Esophagus (tissue), 2 donors: ENCODE measurements at regions not wholly inside any gene's neighbourhood (a gene's known extent, or its start where the extent isn't known, plus 50 kb on each side); places are given as distances from the start of the nearest gene placed in this dataset.

Source experiments
- H3K27ac ChIP-seq, 2 donors: one replicate each; pipeline ENCODE4 v1.5.1; 2013; ENCODE audit warnings: low read depth in 2 of 2, mild to moderate bottlenecking in 2 of 2, inconsistent platforms in 1 of 2, low read length in 1 of 2, moderate library complexity in 1 of 2
- H3K27me3 ChIP-seq, 2 donors: one replicate each; pipeline ENCODE4 v1.6.1; 2013; ENCODE audit warnings: low read length in 2 of 2, control low read depth in 1 of 2, mild to moderate bottlenecking in 1 of 2; ENCODE audit not compliant: insufficient read depth in 2 of 2, control insufficient read depth in 1 of 2
- H3K36me3 ChIP-seq, 2 donors: one replicate each; pipeline ENCODE4 v1.6.1; 2013; ENCODE audit warnings: low read length in 1 of 2; ENCODE audit not compliant: control insufficient read depth in 2 of 2, insufficient read depth in 2 of 2
- H3K4me1 ChIP-seq, 2 donors: one replicate each; pipeline ENCODE4 v1.6.1; 2013; ENCODE audit warnings: low read length in 1 of 2; ENCODE audit not compliant: control insufficient read depth in 2 of 2, insufficient read depth in 2 of 2
- H3K4me3 ChIP-seq, 2 donors: one replicate each; pipeline ENCODE4 v1.5.1; 2013; ENCODE audit warnings: low read length in 2 of 2, mild to moderate bottlenecking in 2 of 2, low read depth in 1 of 2, moderate library complexity in 1 of 2
- H3K9me3 ChIP-seq, 2 donors: one replicate each; pipeline ENCODE4 v1.6.1; 2013; ENCODE audit warnings: mild to moderate bottlenecking in 2 of 2, low read depth in 1 of 2, low read length in 1 of 2, moderate library complexity in 1 of 2; ENCODE audit not compliant: control insufficient read depth in 2 of 2, insufficient read depth in 1 of 2
- WGBS, 2 donors: extraction: QIAGEN DNeasy Blood & Tissue Kit; methylation state at CpG; one replicate each; pipeline ENCODE4 v1.1.7; 2013; 5-methylcytosine and 5-hydroxymethylcytosine counted together
- donor health status: healthy with polysubstance abuse.
- donor health status: Bipolar disorder and iron deficiency.

GRCh38 chr7:96471606-96472005 is 149.7 kb upstream of the SLC25A13 start:
- Histone ChIP-seq H3K27me3 (no peaks in the 10 kb centered on the region), H3K4me3 (no peak overlapping the region), H3K36me3 (no peaks in the 10 kb centered on the region), H3K4me1 (no peaks in the 10 kb centered on the region), H3K9me3 (no peaks in the 10 kb centered on the region), H3K27ac (no peak overlapping the region)
- 81 to 88% methylated on average over 1 of the region's 1 CpG for WGBS, 2 donors

GRCh38 chr7:96452146-96452545 is 130.2 kb upstream of the SLC25A13 start:
- no peaks in the 10 kb centered on the region for H3K4me1 ChIP-seq

GRCh38 chr7:96449094-96449493 is 127.2 kb upstream of the SLC25A13 start:
- Histone ChIP-seq H3K27me3 (no peaks in the 10 kb centered on the region), H3K27ac (no peak overlapping the region), H3K36me3 (no peaks in the 10 kb centered on the region), H3K4me1 (no peaks in the 10 kb centered on the region), H3K9me3 (no peaks in the 10 kb centered on the region), H3K4me3 (no peak overlapping the region)
- WGBS, 2 donors, result 73 to 84% methylated on average over 4 of the region's 4 CpGs

More at GRCh38 chr7:96452146-96452545, 130.2 kb upstream of the SLC25A13 start:
- 72 to 76% methylated on average over 2 of the region's 2 CpGs for WGBS, 2 donors
- Histone ChIP-seq H3K4me3 (no peak overlapping the region), H3K27ac (no peak overlapping the region), H3K9me3 (no peaks in the 10 kb centered on the region), H3K36me3 (no peaks in the 10 kb centered on the region), H3K27me3 (no peaks in the 10 kb centered on the region)

GRCh38 chr7:96447109-96447645 is 125.3 kb upstream of the SLC25A13 start:
- WGBS, 2 donors, result 55 to 58% methylated on average over 5 of the region's 5 CpGs
- Histone ChIP-seq H3K9me3 (no peaks in the 10 kb centered on the region), H3K4me1 (no peaks in the 10 kb centered on the region), H3K27ac (no peak overlapping the region), H3K27me3 (no peaks in the 10 kb centered on the region), H3K4me3 (no peak overlapping the region), H3K36me3 (no peaks in the 10 kb centered on the region)

GRCh38 chr7:96441436-96442084 is 119.7 kb upstream of the SLC25A13 start:
- H3K4me1 ChIP-seq, result no peaks in the 10 kb centered on the region
- no peak overlapping the region for H3K4me3 ChIP-seq
- H3K9me3 ChIP-seq, result no peaks in the 10 kb centered on the region
- no peak overlapping the region for H3K27ac ChIP-seq
- H3K27me3 ChIP-seq, result no peaks in the 10 kb centered on the region
- WGBS, 2 donors, result 90 to 91% methylated on average over 5 of the region's 5 CpGs
- no peaks in the 10 kb centered on the region for H3K36me3 ChIP-seq

GRCh38 chr7:96440328-96440727 is 118.4 kb upstream of the SLC25A13 start:
- H3K9me3 ChIP-seq, result no peaks in the 10 kb centered on the region
- WGBS, 2 donors, result 86 to 91% methylated on average over 4 of the region's 4 CpGs
- no peaks in the 10 kb centered on the region for H3K36me3 ChIP-seq
- no peaks in the 10 kb centered on the region for H3K27me3 ChIP-seq
- no peak overlapping the region for H3K27ac ChIP-seq
- H3K4me3 ChIP-seq, result no peak overlapping the region
- H3K4me1 ChIP-seq, result no peaks in the 10 kb centered on the region

GRCh38 chr7:96436880-96437279 is 115.0 kb upstream of the SLC25A13 start:
- Histone ChIP-seq H3K4me3 (no peak overlapping the region), H3K9me3 (no peaks in the 10 kb centered on the region), H3K27ac (no peak overlapping the region), H3K27me3 (no peaks in the 10 kb centered on the region), H3K4me1 (no peaks in the 10 kb centered on the region), H3K36me3 (no peaks in the 10 kb centered on the region)

GRCh38 chr7:96430356-96430755 is 108.5 kb upstream of the SLC25A13 start:
- H3K9me3 ChIP-seq, result no peaks in the 10 kb centered on the region
- H3K36me3 ChIP-seq, result no peaks in the 10 kb centered on the region
- no peak overlapping the region for H3K27ac ChIP-seq
- WGBS, 2 donors, result 65 to 83% methylated on average over 3 of the region's 3 CpGs
- no peak overlapping the region for H3K4me3 ChIP-seq
- no peaks in the 10 kb centered on the region for H3K27me3 ChIP-seq
- H3K4me1 ChIP-seq, result no peaks in the 10 kb centered on the region

GRCh38 chr7:96427143-96427542 is 105.2 kb upstream of the SLC25A13 start:
- Histone ChIP-seq H3K27me3 (no peaks in the 10 kb centered on the region), H3K9me3 (no peaks in the 10 kb centered on the region), H3K4me1 (no peaks in the 10 kb centered on the region), H3K27ac (no peak overlapping the region), H3K36me3 (no peaks in the 10 kb centered on the region), H3K4me3 (no peak overlapping the region)
- 88 to 96% methylated on average over 4 of the region's 4 CpGs for WGBS, 2 donors

GRCh38 chr7:96426685-96427084 is 104.8 kb upstream of the SLC25A13 start:
- Histone ChIP-seq H3K36me3 (no peaks in the 10 kb centered on the region), H3K9me3 (no peaks in the 10 kb centered on the region), H3K27ac (no peak overlapping the region), H3K4me3 (no peak overlapping the region), H3K27me3 (no peaks in the 10 kb centered on the region), H3K4me1 (no peaks in the 10 kb centered on the region)
- WGBS, 2 donors, result 57 to 78% methylated on average over 2 of the region's 2 CpGs
